ENCODE measurements at regions not wholly inside any gene's neighbourhood (a gene's known extent, or its start where the extent isn't known, plus 50 kb on each side); places are given as distances from the start of the nearest gene placed in this dataset.

- no peaks in the 10 kb centered on the region for H3K27me3 ChIP-seq (ENCODE audit: control insufficient read depth, extremely low read depth, insufficient read depth, low read length)
- dilution Hi-C loops (cut with MboI; ENCODE audit: extremely low pct_ligation_motif_present, low sequenced_read_pairs), result no loop called here
- no peaks in the 10 kb centered on the region for H3K36me3 ChIP-seq (ENCODE audit: control insufficient read depth in 2 of 2, extremely low read depth in 1 of 2, insufficient read depth in 2 of 2, low read length in 2 of 2)
- H3K9ac ChIP-seq (ENCODE audit: control insufficient read depth, extremely low read depth, insufficient read depth, low read length), result no peak overlapping the region
- no peaks in the 10 kb centered on the region for H3K9me3 ChIP-seq (ENCODE audit: control insufficient read depth, low read depth, low read length)
- H3K4me2 ChIP-seq (ENCODE audit: control insufficient read depth, extremely low read depth, insufficient read depth, low read depth, low read length), result no peak overlapping the region
- DNase-seq (ENCODE audit: low read depth, low spot score), result no peak
- H3K79me2 ChIP-seq (ENCODE audit: control insufficient read depth, insufficient read depth, low read length), result no peaks in the 10 kb centered on the region
- no peak overlapping the region for H3K4me3 ChIP-seq (ENCODE audit: control insufficient read depth in 2 of 3, extremely low read depth in 1 of 3, insufficient read depth in 2 of 3, low read depth in 1 of 3, low read length in 3 of 3)
- H3K4me1 ChIP-seq (ENCODE audit: control insufficient read depth, extremely low read depth, insufficient read depth, low read length), result no peaks in the 10 kb centered on the region
- H4K20me1 ChIP-seq (ENCODE audit: control insufficient read depth, extremely low read depth, insufficient read depth, low read length), result no peaks in the 10 kb centered on the region
- no peak overlapping the region for H3K27ac ChIP-seq (ENCODE audit: control insufficient read depth, insufficient read depth, low read length)
- no peaks in the 10 kb centered on the region for H3K9me1 ChIP-seq (ENCODE audit: control insufficient read depth, extremely low read depth, insufficient read depth, low read length)
- TF ChIP-seq EZH2 (IDR thresholded peaks at IDR 0.05; ENCODE audit: low read length) (no peak), CTCF (optimal IDR thresholded peaks at IDR 0.05 in 1 of 3, IDR thresholded peaks at IDR 0.05 in 1 of 3, conservative IDR thresholded peaks at IDR 0.05 in 1 of 3; ENCODE audit: extremely low read depth in 1 of 3, insufficient read depth in 2 of 3, low read length in 3 of 3) (no peak)
- H2AFZ ChIP-seq (ENCODE audit: control insufficient read depth, low read length), result no peak overlapping the region
- FAIRE-seq, result no peak
Measured at GRCh38 chr3:148238421-148238821, 459.3 kb upstream of the AGTR1 start.

DNA sequence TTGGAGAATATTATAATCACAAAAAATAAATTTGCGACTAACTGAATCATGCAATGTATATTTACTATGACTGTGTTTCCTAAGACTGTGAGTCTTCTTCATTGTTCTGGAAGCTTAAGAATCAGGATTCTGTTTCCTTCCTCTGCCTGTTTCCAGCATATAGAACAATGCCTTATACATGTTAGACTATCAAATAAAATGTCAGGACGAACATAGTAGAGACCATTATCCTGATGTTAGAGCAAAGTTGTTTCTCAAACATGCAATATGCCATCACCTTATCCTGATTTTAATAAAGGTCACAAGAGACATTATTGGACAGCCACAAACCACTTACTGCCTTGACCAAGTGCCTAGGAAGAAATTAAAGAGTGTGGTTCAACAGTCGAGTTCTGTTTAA lies 457.4 kb upstream of the AGTR1 start:
- no peak overlapping the region for H2AFZ ChIP-seq (ENCODE audit: control insufficient read depth, low read length)
- DNase-seq (ENCODE audit: low read depth, low spot score) (no peak), FAIRE-seq (no peak)
- no peak overlapping the region for H3K9ac ChIP-seq (ENCODE audit: control insufficient read depth, extremely low read depth, insufficient read depth, low read length)
- no peak overlapping the region for H3K27ac ChIP-seq (ENCODE audit: control insufficient read depth, insufficient read depth, low read length)
- H3K9me1 ChIP-seq (ENCODE audit: control insufficient read depth, extremely low read depth, insufficient read depth, low read length), result no peaks in the 10 kb centered on the region
- no peaks in the 10 kb centered on the region for H3K4me1 ChIP-seq (ENCODE audit: control insufficient read depth, extremely low read depth, insufficient read depth, low read length)
- H3K4me2 ChIP-seq (ENCODE audit: control insufficient read depth, extremely low read depth, insufficient read depth, low read depth, low read length), result no peak overlapping the region
- dilution Hi-C loops (cut with MboI; ENCODE audit: extremely low pct_ligation_motif_present, low sequenced_read_pairs), result no loop called here
- H3K27me3 ChIP-seq (ENCODE audit: control insufficient read depth, extremely low read depth, insufficient read depth, low read length), result no peaks in the 10 kb centered on the region
- TF ChIP-seq CTCF (optimal IDR thresholded peaks at IDR 0.05 in 1 of 3, IDR thresholded peaks at IDR 0.05 in 1 of 3, conservative IDR thresholded peaks at IDR 0.05 in 1 of 3; ENCODE audit: extremely low read depth in 1 of 3, insufficient read depth in 2 of 3, low read length in 3 of 3), result no peak
- no peak for TF ChIP-seq EZH2 (IDR thresholded peaks at IDR 0.05; ENCODE audit: low read length)
- H3K4me3 ChIP-seq (ENCODE audit: control insufficient read depth in 2 of 3, extremely low read depth in 1 of 3, insufficient read depth in 2 of 3, low read depth in 1 of 3, low read length in 3 of 3), result no peak overlapping the region
- H3K36me3 ChIP-seq (ENCODE audit: control insufficient read depth in 2 of 2, extremely low read depth in 1 of 2, insufficient read depth in 2 of 2, low read length in 2 of 2), result no peaks in the 10 kb centered on the region
- H4K20me1 ChIP-seq (ENCODE audit: control insufficient read depth, extremely low read depth, insufficient read depth, low read length), result no peaks in the 10 kb centered on the region
- no peaks in the 10 kb centered on the region for H3K79me2 ChIP-seq (ENCODE audit: control insufficient read depth, insufficient read depth, low read length)
- no peaks in the 10 kb centered on the region for H3K9me3 ChIP-seq (ENCODE audit: control insufficient read depth, low read depth, low read length)

All from keratinocyte (primary cell).